ENCODE measurements at regions not wholly inside any gene's neighbourhood (a gene's known extent, or its start where the extent isn't known, plus 50 kb on each side); places are given as distances from the start of the nearest gene placed in this dataset.

DNA sequence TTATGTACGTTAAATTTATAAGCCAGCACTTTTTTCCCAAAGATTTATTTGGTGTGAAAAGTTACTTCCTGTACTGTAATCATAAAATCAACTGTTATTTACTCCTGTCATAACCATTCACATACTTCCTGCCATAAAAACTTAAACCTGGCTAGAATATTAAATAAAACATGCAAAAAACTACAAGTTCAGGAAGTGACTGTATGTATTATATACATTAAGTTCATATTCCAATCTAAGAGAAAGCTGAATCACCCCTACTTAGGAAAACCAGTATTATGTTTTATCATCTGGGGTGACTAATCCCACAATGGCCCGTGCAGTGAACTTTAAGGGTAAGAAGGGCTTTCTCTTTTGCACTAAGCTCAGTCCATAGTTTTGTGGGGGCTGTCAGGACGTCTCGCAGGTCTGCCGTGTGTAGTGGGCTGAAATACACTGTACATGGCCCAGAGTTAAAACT lies 183.7 kb upstream of the KLF14 start:
- H3K79me2 ChIP-seq (ENCODE audit: control insufficient read depth, insufficient read depth, low read length) = peaks cover 50% of the 10 kb centered on the region
- FAIRE-seq = no peak

DNA sequence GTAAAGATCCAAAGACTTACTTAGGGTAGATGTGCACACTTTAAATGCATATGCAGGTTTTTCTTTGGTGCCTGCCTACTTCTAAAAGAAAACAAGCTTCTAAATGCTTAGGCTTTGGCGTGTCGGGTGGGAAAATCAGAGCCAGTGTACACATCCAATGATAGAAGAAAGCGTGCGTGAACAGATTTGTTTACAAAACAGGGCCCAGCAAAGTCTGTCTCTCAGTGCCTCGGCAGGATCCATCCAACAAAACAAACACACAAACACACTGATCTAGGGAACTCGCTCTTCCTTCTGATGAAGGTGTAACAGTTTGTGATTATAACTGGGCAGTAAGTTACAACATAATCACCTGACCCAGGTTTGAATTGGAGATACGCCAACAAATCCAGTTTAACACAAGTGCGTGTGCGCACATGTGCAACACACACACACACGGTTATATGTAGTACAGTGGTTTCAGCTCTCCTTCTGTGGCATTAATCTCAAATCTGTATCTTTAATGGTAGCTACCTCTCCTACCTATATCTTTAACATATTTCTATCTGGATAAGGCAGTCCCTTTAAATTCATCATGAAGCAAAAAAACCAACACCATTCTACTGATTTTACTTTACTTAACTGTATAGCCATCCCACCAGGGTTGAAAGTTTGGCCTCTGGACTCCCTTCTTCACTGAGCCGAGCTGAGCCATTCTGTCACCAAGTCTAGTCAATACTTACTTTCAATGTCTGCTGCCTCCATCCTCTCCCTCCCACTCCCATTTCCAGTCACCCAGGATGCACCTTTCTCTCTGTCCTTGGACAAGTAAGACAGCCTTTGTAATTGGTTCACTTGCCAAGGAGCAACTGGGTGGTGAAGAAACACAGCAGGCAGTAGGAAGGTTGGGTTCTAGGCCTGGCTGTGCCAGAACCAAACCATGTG lies 184.4 kb upstream of the KLF14 start:
- Histone ChIP-seq H3K36me3 (ENCODE audit: control insufficient read depth in 2 of 2, extremely low read depth in 1 of 2, insufficient read depth in 2 of 2, low read length in 2 of 2) (peaks cover 11 to 14% of the 10 kb centered on the region in 2 experiments), H3K9me3 (ENCODE audit: control insufficient read depth, low read depth, low read length) (no peaks in the 10 kb centered on the region), H3K4me3 (ENCODE audit: control insufficient read depth in 2 of 3, extremely low read depth in 1 of 3, insufficient read depth in 2 of 3, low read depth in 1 of 3, low read length in 3 of 3) (no peak overlapping the region), H3K4me2 (ENCODE audit: control insufficient read depth, extremely low read depth, insufficient read depth, low read depth, low read length) (peak overlapping the region; percentile 79), H3K27ac (ENCODE audit: control insufficient read depth, insufficient read depth, low read length) (peak overlapping the region; percentile 100), H3K4me1 (ENCODE audit: control insufficient read depth, extremely low read depth, insufficient read depth, low read length) (peaks cover 69% of the 10 kb centered on the region), H2AFZ (ENCODE audit: control insufficient read depth, low read length) (no peak overlapping the region), H3K79me2 (ENCODE audit: control insufficient read depth, insufficient read depth, low read length) (peaks cover 50% of the 10 kb centered on the region), H3K27me3 (ENCODE audit: control insufficient read depth, extremely low read depth, insufficient read depth, low read length) (no peaks in the 10 kb centered on the region), H3K9me1 (ENCODE audit: control insufficient read depth, extremely low read depth, insufficient read depth, low read length) (no peaks in the 10 kb centered on the region), H4K20me1 (ENCODE audit: control insufficient read depth, extremely low read depth, insufficient read depth, low read length) (no peaks in the 10 kb centered on the region), H3K9ac (ENCODE audit: control insufficient read depth, extremely low read depth, insufficient read depth, low read length) (peak overlapping the region; percentile 68)
- DNase-seq (ENCODE audit: low read depth, low spot score) = no peak
- dilution Hi-C loops (cut with MboI; ENCODE audit: extremely low pct_ligation_motif_present, low sequenced_read_pairs) = no loop called here
- no peak for FAIRE-seq
- TF ChIP-seq, protein P1, sequence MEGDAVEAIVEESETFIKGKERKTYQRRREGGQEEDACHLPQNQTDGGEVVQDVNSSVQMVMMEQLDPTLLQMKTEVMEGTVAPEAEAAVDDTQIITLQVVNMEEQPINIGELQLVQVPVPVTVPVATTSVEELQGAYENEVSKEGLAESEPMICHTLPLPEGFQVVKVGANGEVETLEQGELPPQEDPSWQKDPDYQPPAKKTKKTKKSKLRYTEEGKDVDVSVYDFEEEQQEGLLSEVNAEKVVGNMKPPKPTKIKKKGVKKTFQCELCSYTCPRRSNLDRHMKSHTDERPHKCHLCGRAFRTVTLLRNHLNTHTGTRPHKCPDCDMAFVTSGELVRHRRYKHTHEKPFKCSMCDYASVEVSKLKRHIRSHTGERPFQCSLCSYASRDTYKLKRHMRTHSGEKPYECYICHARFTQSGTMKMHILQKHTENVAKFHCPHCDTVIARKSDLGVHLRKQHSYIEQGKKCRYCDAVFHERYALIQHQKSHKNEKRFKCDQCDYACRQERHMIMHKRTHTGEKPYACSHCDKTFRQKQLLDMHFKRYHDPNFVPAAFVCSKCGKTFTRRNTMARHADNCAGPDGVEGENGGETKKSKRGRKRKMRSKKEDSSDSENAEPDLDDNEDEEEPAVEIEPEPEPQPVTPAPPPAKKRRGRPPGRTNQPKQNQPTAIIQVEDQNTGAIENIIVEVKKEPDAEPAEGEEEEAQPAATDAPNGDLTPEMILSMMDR (optimal IDR thresholded peaks at IDR 0.05 in 1 of 3, IDR thresholded peaks at IDR 0.05 in 1 of 3, conservative IDR thresholded peaks at IDR 0.05 in 1 of 3; ENCODE audit: extremely low read depth in 1 of 3, insufficient read depth in 2 of 3, low read length in 3 of 3) = no peak
- no peak for TF ChIP-seq EZH2 (IDR thresholded peaks at IDR 0.05; ENCODE audit: low read length)

More for the DNA sequence above, 183.7 kb upstream of the KLF14 start:
- no peaks in the 10 kb centered on the region for H4K20me1 ChIP-seq (ENCODE audit: control insufficient read depth, extremely low read depth, insufficient read depth, low read length)
- H3K9me1 ChIP-seq (ENCODE audit: control insufficient read depth, extremely low read depth, insufficient read depth, low read length) = no peaks in the 10 kb centered on the region
- H3K27me3 ChIP-seq (ENCODE audit: control insufficient read depth, extremely low read depth, insufficient read depth, low read length) = no peaks in the 10 kb centered on the region
- peak overlapping the region; percentile 100 for H3K27ac ChIP-seq (ENCODE audit: control insufficient read depth, insufficient read depth, low read length)
- peak overlapping the region; percentile 79 for H3K4me2 ChIP-seq (ENCODE audit: control insufficient read depth, extremely low read depth, insufficient read depth, low read depth, low read length)
- no peak for TF ChIP-seq EZH2 (IDR thresholded peaks at IDR 0.05; ENCODE audit: low read length)
- TF ChIP-seq, protein P1 (optimal IDR thresholded peaks at IDR 0.05 in 1 of 3, IDR thresholded peaks at IDR 0.05 in 1 of 3, conservative IDR thresholded peaks at IDR 0.05 in 1 of 3; ENCODE audit: extremely low read depth in 1 of 3, insufficient read depth in 2 of 3, low read length in 3 of 3) = no peak
- dilution Hi-C loops (cut with MboI; ENCODE audit: extremely low pct_ligation_motif_present, low sequenced_read_pairs) = no loop called here
- peaks cover 69% of the 10 kb centered on the region for H3K4me1 ChIP-seq (ENCODE audit: control insufficient read depth, extremely low read depth, insufficient read depth, low read length)
- H3K9me3 ChIP-seq (ENCODE audit: control insufficient read depth, low read depth, low read length) = no peaks in the 10 kb centered on the region
- H3K4me3 ChIP-seq (ENCODE audit: control insufficient read depth in 2 of 3, extremely low read depth in 1 of 3, insufficient read depth in 2 of 3, low read depth in 1 of 3, low read length in 3 of 3) = peak overlapping the region in 1 of 3 experiments; percentile 11
- H2AFZ ChIP-seq (ENCODE audit: control insufficient read depth, low read length) = no peak overlapping the region
- peaks cover 11 to 12% of the 10 kb centered on the region in 2 experiments for H3K36me3 ChIP-seq (ENCODE audit: control insufficient read depth in 2 of 2, extremely low read depth in 1 of 2, insufficient read depth in 2 of 2, low read length in 2 of 2)
- H3K9ac ChIP-seq (ENCODE audit: control insufficient read depth, extremely low read depth, insufficient read depth, low read length) = peak overlapping the region; percentile 68
- DNase-seq (ENCODE audit: low read depth, low spot score) = no peak

Data from keratinocyte (primary cell).